Medulla oblongata (tissue), 1 donor: ENCODE measurements at regions not wholly inside any gene's neighbourhood (a gene's known extent, or its start where the extent isn't known, plus 50 kb on each side); places are given as distances from the start of the nearest gene placed in this dataset.
A peak's percentile ranks its signal among the peaks of the same experiment; 100 is the strongest.
"Not testable (repeated sequence)": the region's sequence is repeated elsewhere in the genome, so short reads cannot be mapped to it uniquely, and the experiment has no call there.

Source experiments
- DNase-seq: peaks from one replicate; pipeline ENCODE4 v3.0.0-alpha.2; 2015; ENCODE audit errors: extremely low spot score

GRCh38 chr3:184440151-184440550 lies 60.3 kb downstream of the CHRD start:
- no peak for DNase-seq

- no peak for DNase-seq
Measured at GRCh38 chr3:184441202-184441900, 61.5 kb downstream of the CHRD start.

- no peak for DNase-seq
Measured at GRCh38 chr3:184443364-184443763, 63.5 kb downstream of the CHRD start.

- DNase-seq: no peak
Measured at GRCh38 chr3:184443831-184444230, 64.0 kb downstream of the CHRD start.

- DNase-seq: no peak
Measured at GRCh38 chr3:184448321-184449160, 68.7 kb downstream of the CHRD start.

- DNase-seq: no peak
Measured at GRCh38 chr3:184449161-184449515, 69.3 kb downstream of the CHRD start.

- DNase-seq: no peak
Measured at GRCh38 chr3:184450547-184450946, 70.7 kb downstream of the CHRD start.

- no peak for DNase-seq
Measured at GRCh38 chr3:184453296-184453695, 73.4 kb downstream of the CHRD start.

GRCh38 chr3:184455991-184456390 lies 76.1 kb downstream of the CHRD start:
- no peak for DNase-seq

GRCh38 chr3:184456476-184456875 lies 76.6 kb downstream of the CHRD start:
- DNase-seq: no peak

- no peak for DNase-seq
Measured at GRCh38 chr3:184457329-184457728, 77.5 kb downstream of the CHRD start.

GRCh38 chr3:184457784-184458377 lies 78.0 kb downstream of the CHRD start:
- DNase-seq: not testable (repeated sequence)

- no peak for DNase-seq
Measured at GRCh38 chr3:184459355-184459754, 79.5 kb downstream of the CHRD start.

- no peak for DNase-seq
Measured at GRCh38 chr3:184460276-184460675, 80.4 kb downstream of the CHRD start.

- DNase-seq: no peak
Measured at GRCh38 chr3:184461219-184461618, 81.4 kb downstream of the CHRD start.

- no peak for DNase-seq
Measured at GRCh38 chr3:184465883-184466412, 86.1 kb downstream of the CHRD start.

GRCh38 chr3:184466413-184466960 lies 86.6 kb downstream of the CHRD start:
- no peak for DNase-seq

GRCh38 chr3:184467171-184467570 lies 87.3 kb downstream of the CHRD start:
- DNase-seq: no peak

GRCh38 chr3:184470551-184470950 lies 90.7 kb downstream of the CHRD start:
- no peak for DNase-seq

- DNase-seq: no peak
Measured at GRCh38 chr3:184471439-184471838, 90.1 kb upstream of the EPHB3 start.

- DNase-seq: peak; percentile 26
Measured at GRCh38 chr3:184472723-184473428, 88.7 kb upstream of the EPHB3 start.

- no peak for DNase-seq
Measured at GRCh38 chr3:184474897-184475296, 86.7 kb upstream of the EPHB3 start.
